Activated CD4-positive, CD25-positive, alpha-beta regulatory T cell treated with anti-CD3 and anti-CD28 coated beads, Interleukin-2, amount 50 U/mL, for 72 hours (primary cell): ENCODE measurements at regions not wholly inside any gene's neighbourhood (a gene's known extent, or its start where the extent isn't known, plus 50 kb on each side); places are given as distances from the start of the nearest gene placed in this dataset.
"Not testable (repeated sequence)": the region's sequence is repeated elsewhere in the genome, so short reads cannot be mapped to it uniquely, and the experiment has no call there.

Experiments
- DNase-seq: peaks from one replicate; pipeline ENCODE4 v3.0.0; 2021

- no peak for DNase-seq
Measured at GRCh38 chr18:47669815-47670214, 260.6 kb downstream of the SMAD2 start.

GRCh38 chr18:47658498-47658897 lies 272.0 kb downstream of the SMAD2 start:
- DNase-seq: no peak

- DNase-seq: no peak
Measured at GRCh38 chr18:47654988-47655387, 275.5 kb downstream of the SMAD2 start.

- DNase-seq: no peak
Measured at GRCh38 chr18:47644896-47645295, 285.6 kb downstream of the SMAD2 start.

- not testable (repeated sequence) for DNase-seq
Measured at GRCh38 chr18:47637551-47637950, 292.9 kb downstream of the SMAD2 start.

- DNase-seq: no peak
Measured at GRCh38 chr18:47635416-47635815, 295.0 kb downstream of the SMAD2 start.

GRCh38 chr18:47632970-47633635 lies 297.4 kb downstream of the SMAD2 start:
- no peak for DNase-seq

- no peak for DNase-seq
Measured at GRCh38 chr18:47628893-47629292, 301.6 kb downstream of the SMAD2 start.

GRCh38 chr18:47628240-47628781 lies 302.1 kb downstream of the SMAD2 start:
- no peak for DNase-seq

- no peak for DNase-seq
Measured at GRCh38 chr18:47627030-47627429, 303.4 kb downstream of the SMAD2 start.

- no peak for DNase-seq
Measured at GRCh38 chr18:47619771-47620448, 310.5 kb downstream of the SMAD2 start.

GRCh38 chr18:47618758-47619157 lies 311.7 kb downstream of the SMAD2 start:
- no peak for DNase-seq

- DNase-seq: no peak
Measured at GRCh38 chr18:47615043-47615442, 315.4 kb downstream of the SMAD2 start.

- DNase-seq: no peak
Measured at GRCh38 chr18:47613929-47614328, 316.5 kb downstream of the SMAD2 start.

- DNase-seq: no peak
Measured at GRCh38 chr18:47611649-47612048, 318.8 kb downstream of the SMAD2 start.

GRCh38 chr18:47606526-47606925 lies 323.9 kb downstream of the SMAD2 start:
- DNase-seq: no peak

- DNase-seq: no peak
Measured at GRCh38 chr18:47605093-47605492, 325.4 kb downstream of the SMAD2 start.

GRCh38 chr18:47604021-47604420 lies 326.4 kb downstream of the SMAD2 start:
- DNase-seq: no peak

GRCh38 chr18:47603158-47603557 lies 327.3 kb downstream of the SMAD2 start:
- no peak for DNase-seq

GRCh38 chr18:47602273-47602897 lies 328.1 kb downstream of the SMAD2 start:
- no peak for DNase-seq

- no peak for DNase-seq
Measured at GRCh38 chr18:47601581-47602272, 328.7 kb downstream of the SMAD2 start.

- no peak for DNase-seq
Measured at GRCh38 chr18:47595831-47596501, 334.5 kb downstream of the SMAD2 start.

GRCh38 chr18:47594621-47595086 lies 335.8 kb downstream of the SMAD2 start:
- DNase-seq: no peak
